ENCODE measurements at regions not wholly inside any gene's neighbourhood (a gene's known extent, or its start where the extent isn't known, plus 50 kb on each side); places are given as distances from the start of the nearest gene placed in this dataset.
"Not testable (repeated sequence)": the region's sequence is repeated elsewhere in the genome, so short reads cannot be mapped to it uniquely, and the experiment has no call there.

DNA sequence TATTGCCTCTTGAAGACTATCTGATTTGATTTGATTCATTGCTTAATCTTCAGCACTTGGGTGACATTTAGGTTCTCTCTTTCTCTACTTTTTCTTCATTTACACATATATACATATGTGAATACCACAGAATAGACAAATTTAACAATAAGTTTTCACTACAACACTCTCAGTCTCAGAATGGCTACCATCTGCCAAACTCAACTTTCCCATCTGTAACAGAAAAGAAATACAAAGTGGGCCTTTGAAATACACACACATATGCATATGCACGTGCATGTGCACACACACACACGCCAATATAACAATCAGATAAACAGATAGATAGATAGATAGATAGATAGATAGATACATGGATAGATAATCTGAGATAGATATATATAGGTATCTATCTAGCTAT, 762.8 kb upstream of the NUDT12 start:
- TF ChIP-seq, protein P1, sequence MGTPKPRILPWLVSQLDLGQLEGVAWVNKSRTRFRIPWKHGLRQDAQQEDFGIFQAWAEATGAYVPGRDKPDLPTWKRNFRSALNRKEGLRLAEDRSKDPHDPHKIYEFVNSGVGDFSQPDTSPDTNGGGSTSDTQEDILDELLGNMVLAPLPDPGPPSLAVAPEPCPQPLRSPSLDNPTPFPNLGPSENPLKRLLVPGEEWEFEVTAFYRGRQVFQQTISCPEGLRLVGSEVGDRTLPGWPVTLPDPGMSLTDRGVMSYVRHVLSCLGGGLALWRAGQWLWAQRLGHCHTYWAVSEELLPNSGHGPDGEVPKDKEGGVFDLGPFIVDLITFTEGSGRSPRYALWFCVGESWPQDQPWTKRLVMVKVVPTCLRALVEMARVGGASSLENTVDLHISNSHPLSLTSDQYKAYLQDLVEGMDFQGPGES (IDR thresholded peaks at IDR 0.05; ENCODE audit: low read depth, low read length): no peak
- TF ChIP-seq YY1 (IDR thresholded peaks at IDR 0.05; ENCODE audit: low read depth): no peak
- TF ChIP-seq, protein P2, sequence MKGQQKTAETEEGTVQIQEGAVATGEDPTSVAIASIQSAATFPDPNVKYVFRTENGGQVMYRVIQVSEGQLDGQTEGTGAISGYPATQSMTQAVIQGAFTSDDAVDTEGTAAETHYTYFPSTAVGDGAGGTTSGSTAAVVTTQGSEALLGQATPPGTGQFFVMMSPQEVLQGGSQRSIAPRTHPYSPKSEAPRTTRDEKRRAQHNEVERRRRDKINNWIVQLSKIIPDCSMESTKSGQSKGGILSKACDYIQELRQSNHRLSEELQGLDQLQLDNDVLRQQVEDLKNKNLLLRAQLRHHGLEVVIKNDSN (IDR thresholded peaks at IDR 0.05; ENCODE audit: borderline replicate concordance, low read depth): no peak
- TF ChIP-seq, protein P3, sequence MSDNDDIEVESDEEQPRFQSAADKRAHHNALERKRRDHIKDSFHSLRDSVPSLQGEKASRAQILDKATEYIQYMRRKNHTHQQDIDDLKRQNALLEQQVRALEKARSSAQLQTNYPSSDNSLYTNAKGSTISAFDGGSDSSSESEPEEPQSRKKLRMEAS (IDR thresholded peaks at IDR 0.05; ENCODE audit: low read depth): no peak
- no peak for TF ChIP-seq GATA2 (CRISPR knock-in tag; IDR thresholded peaks at IDR 0.05)
- TF ChIP-seq, protein P4, sequence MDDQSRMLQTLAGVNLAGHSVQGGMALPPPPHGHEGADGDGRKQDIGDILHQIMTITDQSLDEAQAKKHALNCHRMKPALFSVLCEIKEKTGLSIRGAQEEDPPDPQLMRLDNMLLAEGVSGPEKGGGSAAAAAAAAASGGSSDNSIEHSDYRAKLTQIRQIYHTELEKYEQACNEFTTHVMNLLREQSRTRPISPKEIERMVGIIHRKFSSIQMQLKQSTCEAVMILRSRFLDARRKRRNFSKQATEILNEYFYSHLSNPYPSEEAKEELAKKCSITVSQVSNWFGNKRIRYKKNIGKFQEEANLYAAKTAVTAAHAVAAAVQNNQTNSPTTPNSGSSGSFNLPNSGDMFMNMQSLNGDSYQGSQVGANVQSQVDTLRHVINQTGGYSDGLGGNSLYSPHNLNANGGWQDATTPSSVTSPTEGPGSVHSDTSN (IDR thresholded peaks at IDR 0.05): no peak
- no peak for TF ChIP-seq RFX5 (IDR thresholded peaks at IDR 0.05; ENCODE audit: low read length)
- TF ChIP-seq NFIC (IDR thresholded peaks at IDR 0.05; ENCODE audit: borderline replicate concordance): no peak
- Histone ChIP-seq H3K36me3 (replicated peaks in 1 of 2; ENCODE audit: control insufficient read depth in 1 of 2, insufficient read depth in 2 of 2, low read length in 1 of 2) (no peaks in the 10 kb centered on the region), H3K9me3 (no peaks in the 10 kb centered on the region), H3K4me2 (no peak overlapping the region), H3K9me2 (peaks cover 4% of the 10 kb centered on the region; the same call in 1 of the 2 replicates), H3K4me3 (ENCODE audit: low read depth in 2 of 2, low read length in 1 of 2) (no peak overlapping the region), H4K20me1 (ENCODE audit: insufficient read depth) (no peaks in the 10 kb centered on the region), H3K79me2 (ENCODE audit: insufficient read depth) (no peaks in the 10 kb centered on the region), H3K9ac (no peak overlapping the region), H3K27ac (ENCODE audit: low read depth in 2 of 2, low read length in 1 of 2) (no peak overlapping the region), H3K27me3 (ENCODE audit: insufficient read depth) (no peaks in the 10 kb centered on the region), H2AFZ (ENCODE audit: low read depth) (no peak overlapping the region), H3F3A (replicated peaks; ENCODE audit: insufficient read depth) (peaks cover 3% of the 10 kb centered on the region), H3K4me1 (ENCODE audit: control insufficient read depth in 1 of 2, insufficient read depth in 2 of 2, low read depth in 1 of 2, low read length in 1 of 2) (no peaks in the 10 kb centered on the region; a peak in 1 of 4 replicates)
- 84% methylated on average over 2 of the region's 2 CpGs for WGBS (ENCODE audit: low lambda C conversion rate)
- DNase-seq: no peak
- POLR2A ChIA-PET: no interaction called here
- CTCF ChIA-PET: no interaction called here

DNA sequence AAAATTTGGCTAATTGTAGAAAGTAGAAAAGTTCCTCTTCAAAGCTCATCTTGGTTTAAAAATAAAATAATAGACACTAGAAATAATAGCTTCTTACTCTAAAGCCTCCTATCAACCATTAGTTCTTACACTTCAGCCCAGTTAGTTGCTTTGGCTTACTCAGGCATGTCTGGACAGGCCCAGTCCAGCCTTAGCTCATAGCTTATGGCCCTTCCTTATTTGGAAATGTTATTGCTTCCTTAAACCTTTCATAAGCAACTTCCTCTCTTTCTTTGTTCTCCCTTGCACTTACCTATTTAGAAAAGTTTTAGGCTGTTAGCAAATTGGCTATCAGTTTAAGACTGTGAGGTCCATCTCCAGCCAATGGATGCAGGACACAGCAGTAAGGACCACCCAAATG, 754.1 kb upstream of the NUDT12 start:
- H3K4me3 ChIP-seq (ENCODE audit: low read depth in 2 of 2, low read length in 1 of 2); H2AFZ ChIP-seq (ENCODE audit: low read depth); H3K4me2 ChIP-seq; H3K9me3 ChIP-seq; POLR2A ChIA-PET; H3K36me3 ChIP-seq (replicated peaks in 1 of 2; ENCODE audit: control insufficient read depth in 1 of 2, insufficient read depth in 2 of 2, low read length in 1 of 2); H3K79me2 ChIP-seq (ENCODE audit: insufficient read depth); H3K4me1 ChIP-seq (ENCODE audit: control insufficient read depth in 1 of 2, insufficient read depth in 2 of 2, low read depth in 1 of 2, low read length in 1 of 2); H4K20me1 ChIP-seq (ENCODE audit: insufficient read depth); H3K27ac ChIP-seq (ENCODE audit: low read depth in 2 of 2, low read length in 1 of 2); DNase-seq; H3K9me2 ChIP-seq; H3F3A ChIP-seq (replicated peaks; ENCODE audit: insufficient read depth); H3K27me3 ChIP-seq (ENCODE audit: insufficient read depth); H3K9ac ChIP-seq; CTCF ChIA-PET: not testable (repeated sequence)

DNA sequence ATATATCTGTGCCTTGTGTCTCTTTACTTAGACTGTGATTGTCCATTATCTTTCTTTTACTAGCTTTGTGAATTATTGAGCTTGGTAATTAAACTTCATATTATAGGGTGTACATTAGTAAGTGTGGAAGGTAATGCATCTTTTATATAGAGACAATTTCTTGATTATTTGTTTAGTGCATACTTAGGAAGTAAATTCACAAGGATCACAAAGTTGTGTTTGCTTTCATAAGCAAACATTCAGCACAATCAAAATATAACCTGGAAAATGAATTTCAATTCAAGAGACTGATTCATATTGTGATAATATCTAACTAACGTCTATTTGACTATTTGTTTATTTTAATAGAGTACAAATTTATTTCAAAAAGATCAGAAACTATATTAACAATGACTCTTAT, 749.9 kb upstream of the NUDT12 start:
- Histone ChIP-seq H4K20me1 (ENCODE audit: insufficient read depth) (no peaks in the 10 kb centered on the region), H3K4me3 (ENCODE audit: low read depth in 2 of 2, low read length in 1 of 2) (no peak overlapping the region), H2AFZ (ENCODE audit: low read depth) (no peak overlapping the region), H3K79me2 (ENCODE audit: insufficient read depth) (no peaks in the 10 kb centered on the region), H3K36me3 (replicated peaks in 1 of 2; ENCODE audit: control insufficient read depth in 1 of 2, insufficient read depth in 2 of 2, low read length in 1 of 2) (no peaks in the 10 kb centered on the region), H3K9me2 (no peaks in the 10 kb centered on the region), H3K4me1 (ENCODE audit: control insufficient read depth in 1 of 2, insufficient read depth in 2 of 2, low read depth in 1 of 2, low read length in 1 of 2) (no peaks in the 10 kb centered on the region; a peak in 1 of 4 replicates), H3F3A (replicated peaks; ENCODE audit: insufficient read depth) (no peaks in the 10 kb centered on the region), H3K27ac (ENCODE audit: low read depth in 2 of 2, low read length in 1 of 2) (no peak overlapping the region), H3K27me3 (ENCODE audit: insufficient read depth) (no peaks in the 10 kb centered on the region), H3K9me3 (no peaks in the 10 kb centered on the region), H3K4me2 (no peak overlapping the region), H3K9ac (no peak overlapping the region)
- CTCF ChIA-PET: no interaction called here
- WGBS (ENCODE audit: low lambda C conversion rate): 33% methylated on average over 1 of the region's 1 CpG
- DNase-seq: no peak
- no peak for TF ChIP-seq TCF12 (IDR thresholded peaks at IDR 0.05)
- no peak for TF ChIP-seq POLR2AphosphoS5 (IDR thresholded peaks at IDR 0.05; ENCODE audit: low read depth, low read length)
- TF ChIP-seq JUND (IDR thresholded peaks at IDR 0.05): no peak
- no peak for TF ChIP-seq SIN3A (IDR thresholded peaks at IDR 0.05; ENCODE audit: borderline replicate concordance, low read depth, low read length)
- TF ChIP-seq, protein P3 (IDR thresholded peaks at IDR 0.05; ENCODE audit: low read depth): no peak
- TF ChIP-seq, protein P5, sequence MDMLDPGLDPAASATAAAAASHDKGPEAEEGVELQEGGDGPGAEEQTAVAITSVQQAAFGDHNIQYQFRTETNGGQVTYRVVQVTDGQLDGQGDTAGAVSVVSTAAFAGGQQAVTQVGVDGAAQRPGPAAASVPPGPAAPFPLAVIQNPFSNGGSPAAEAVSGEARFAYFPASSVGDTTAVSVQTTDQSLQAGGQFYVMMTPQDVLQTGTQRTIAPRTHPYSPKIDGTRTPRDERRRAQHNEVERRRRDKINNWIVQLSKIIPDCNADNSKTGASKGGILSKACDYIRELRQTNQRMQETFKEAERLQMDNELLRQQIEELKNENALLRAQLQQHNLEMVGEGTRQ (IDR thresholded peaks at IDR 0.05; ENCODE audit: borderline replicate concordance, low read depth, low read length): no peak
- TF ChIP-seq TEAD4 (IDR thresholded peaks at IDR 0.05; ENCODE audit: borderline replicate concordance, insufficient read depth): no peak
- no peak for TF ChIP-seq RXRA (IDR thresholded peaks at IDR 0.05; ENCODE audit: borderline replicate concordance, low read depth)
- no peak for TF ChIP-seq SMC3 (IDR thresholded peaks at IDR 0.05; ENCODE audit: low read depth, low read length)
- TF ChIP-seq, protein P2 (IDR thresholded peaks at IDR 0.05; ENCODE audit: borderline replicate concordance, low read depth): no peak
- no peak for TF ChIP-seq ELF1 (IDR thresholded peaks at IDR 0.05)
- TF ChIP-seq TAF1 (IDR thresholded peaks at IDR 0.05; ENCODE audit: borderline replicate concordance, low read depth, low read length): no peak
- no peak for TF ChIP-seq MXI1 (IDR thresholded peaks at IDR 0.05; ENCODE audit: low read depth, low read length)
- POLR2A ChIA-PET: no interaction called here
